Natural killer cell (primary cell): ENCODE measurements at regions not wholly inside any gene's neighbourhood (a gene's known extent, or its start where the extent isn't known, plus 50 kb on each side); places are given as distances from the start of the nearest gene placed in this dataset.

ENCODE experiments used
- ATAC-seq, 3 donors: fragments of 150-1000 bp in 2 of 3; fragments of 200-7000 bp in 1 of 3; cut with Tn5 transposase; 1 replicate in 1 of 3; 2 replicates in 2 of 3; pipeline ENCODE4 v1.10.0; 2021; ENCODE audit warnings: mild to moderate bottlenecking in 2 of 3, moderate library complexity in 2 of 3
- DNase-seq, 2 donors: peaks; one replicate each; pipeline versions ENCODE4 v3.0.0 to v3.0.0-alpha.2; 2013 to 2021; ENCODE audit warnings: mixed read lengths in 1 of 2
- H3K27ac ChIP-seq: one replicate; pipeline ENCODE4 v1.5.1; 2013; ENCODE audit warnings: mild to moderate bottlenecking, low read length
- H3K27me3 ChIP-seq: one replicate; pipeline ENCODE4 v1.6.1; 2013; ENCODE audit warnings: low read length; ENCODE audit not compliant: control insufficient read depth, insufficient read depth
- H3K36me3 ChIP-seq: one replicate; pipeline ENCODE4 v1.6.1; 2013; ENCODE audit warnings: low read length; ENCODE audit not compliant: control insufficient read depth, insufficient read depth
- H3K4me1 ChIP-seq: one replicate; pipeline ENCODE4 v1.6.1; 2013; ENCODE audit warnings: low read length; ENCODE audit not compliant: control insufficient read depth, insufficient read depth
- H3K4me3 ChIP-seq: one replicate; pipeline ENCODE4 v1.5.1; 2013; ENCODE audit warnings: low read length
- H3K9me3 ChIP-seq: one replicate; pipeline ENCODE4 v1.6.1; 2013; ENCODE audit warnings: low read length; ENCODE audit not compliant: control insufficient read depth, insufficient read depth
- H3K27ac Mint-ChIP-seq, 2 donors: one replicate each; pipeline ENCODE4 v1.8.0; 2022; ENCODE audit warnings: mild to moderate bottlenecking in 2 of 2, mixed read lengths in 2 of 2, moderate library complexity in 1 of 2
- H3K27me3 Mint-ChIP-seq, 2 donors: one replicate each; pipeline ENCODE4 v1.8.0; 2022; ENCODE audit warnings: low read depth in 2 of 2, mixed read lengths in 2 of 2
- H3K36me3 Mint-ChIP-seq: one replicate; pipeline ENCODE4 v1.8.0; 2022; ENCODE audit warnings: mixed read lengths
- H3K4me1 Mint-ChIP-seq, 2 donors: one replicate each; pipeline ENCODE4 v1.8.0; 2022; ENCODE audit warnings: mixed read lengths in 2 of 2
- H3K4me3 Mint-ChIP-seq: one replicate; pipeline ENCODE4 v1.8.0; 2022; ENCODE audit warnings: mild to moderate bottlenecking, moderate library complexity, mixed read lengths
- H3K9me3 Mint-ChIP-seq, 2 donors: one replicate each; pipeline ENCODE4 v1.8.0; 2022; ENCODE audit warnings: mixed read lengths in 2 of 2
- WGBS: methylation state at CpG from one replicate; pipeline ENCODE4 v1.1.7; 2013; ENCODE audit warnings: missing lambda C conversion rate; ENCODE audit not compliant: insufficient coverage; 5-methylcytosine and 5-hydroxymethylcytosine counted together
- intact Hi-C: fragments of 100-400 bp; cut with micrococcal nuclease; formaldehyde crosslinking; loops from one replicate; pipeline ENCODE4 v1.14.2; 2022
- TF ChIP-seq, protein P1 (sequence below): fragments of 200-600 bp; IDR thresholded peaks from one replicate; pipeline ENCODE4 v1.8.0; 2022; ENCODE audit warnings: antibody characterized with exemption

DNA sequence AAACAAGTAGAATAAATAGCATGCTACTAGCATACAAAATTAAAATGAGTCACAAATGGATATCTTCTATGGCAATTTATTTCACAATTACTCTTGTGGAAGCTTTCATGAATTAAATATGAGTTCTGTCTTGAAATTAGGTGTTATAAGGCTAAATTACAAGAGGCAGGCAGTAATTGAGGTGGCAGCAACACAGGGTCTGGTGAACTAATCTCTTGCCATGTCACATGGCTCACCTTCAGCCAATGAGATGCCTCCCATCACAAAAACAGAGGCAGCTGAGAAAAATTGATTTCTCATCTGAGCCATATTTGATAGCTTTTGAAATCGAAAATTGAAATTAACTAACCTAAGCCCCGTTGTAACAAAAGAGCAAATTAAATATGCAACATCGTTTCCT lies 268.8 kb downstream of the NR2F2 start:
- Mint-ChIP-seq H3K9me3 (no peaks in the 10 kb centered on the region), H3K4me3 (no peak overlapping the region), H3K27ac (no peak overlapping the region), H3K27me3 (peaks cover 0 to 5% of the 10 kb centered on the region in 2 donors), H3K36me3 (no peaks in the 10 kb centered on the region), H3K4me1 (no peaks in the 10 kb centered on the region)
- Histone ChIP-seq H3K27me3 (no peaks in the 10 kb centered on the region), H3K27ac (no peak overlapping the region), H3K4me3 (no peak overlapping the region), H3K4me1 (no peaks in the 10 kb centered on the region), H3K9me3 (no peaks in the 10 kb centered on the region), H3K36me3 (no peaks in the 10 kb centered on the region)
- TF ChIP-seq, protein P1, sequence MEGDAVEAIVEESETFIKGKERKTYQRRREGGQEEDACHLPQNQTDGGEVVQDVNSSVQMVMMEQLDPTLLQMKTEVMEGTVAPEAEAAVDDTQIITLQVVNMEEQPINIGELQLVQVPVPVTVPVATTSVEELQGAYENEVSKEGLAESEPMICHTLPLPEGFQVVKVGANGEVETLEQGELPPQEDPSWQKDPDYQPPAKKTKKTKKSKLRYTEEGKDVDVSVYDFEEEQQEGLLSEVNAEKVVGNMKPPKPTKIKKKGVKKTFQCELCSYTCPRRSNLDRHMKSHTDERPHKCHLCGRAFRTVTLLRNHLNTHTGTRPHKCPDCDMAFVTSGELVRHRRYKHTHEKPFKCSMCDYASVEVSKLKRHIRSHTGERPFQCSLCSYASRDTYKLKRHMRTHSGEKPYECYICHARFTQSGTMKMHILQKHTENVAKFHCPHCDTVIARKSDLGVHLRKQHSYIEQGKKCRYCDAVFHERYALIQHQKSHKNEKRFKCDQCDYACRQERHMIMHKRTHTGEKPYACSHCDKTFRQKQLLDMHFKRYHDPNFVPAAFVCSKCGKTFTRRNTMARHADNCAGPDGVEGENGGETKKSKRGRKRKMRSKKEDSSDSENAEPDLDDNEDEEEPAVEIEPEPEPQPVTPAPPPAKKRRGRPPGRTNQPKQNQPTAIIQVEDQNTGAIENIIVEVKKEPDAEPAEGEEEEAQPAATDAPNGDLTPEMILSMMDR = no peak
- intact Hi-C loops = no loop called here
- DNase-seq = no peak
- 94% methylated on average over 3 of the region's 3 CpGs for WGBS
- ATAC-seq = no peak

DNA sequence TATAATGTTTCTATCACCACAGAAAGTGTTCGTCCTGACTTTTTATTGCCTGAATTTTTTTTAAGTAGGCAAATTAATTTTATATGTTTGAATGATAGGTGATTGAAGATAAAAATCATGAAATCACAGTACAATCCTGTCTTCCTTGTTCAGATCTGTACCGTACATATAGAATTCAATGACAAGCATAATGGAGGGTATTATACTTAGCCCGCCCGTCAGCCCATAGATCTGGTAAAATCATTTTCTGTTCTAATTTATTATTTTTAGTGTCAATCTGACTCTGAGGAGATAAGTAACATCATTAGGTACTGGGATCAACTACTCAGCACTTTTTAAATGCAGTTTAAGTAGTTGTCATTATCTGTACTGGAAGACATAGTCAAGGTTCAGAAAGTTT lies 269.9 kb downstream of the NR2F2 start:
- Histone ChIP-seq H3K36me3 (no peaks in the 10 kb centered on the region), H3K27me3 (no peaks in the 10 kb centered on the region), H3K27ac (no peak overlapping the region), H3K4me3 (no peak overlapping the region), H3K4me1 (no peaks in the 10 kb centered on the region), H3K9me3 (no peaks in the 10 kb centered on the region)
- ATAC-seq = no peak
- Mint-ChIP-seq H3K36me3 (no peaks in the 10 kb centered on the region), H3K27me3 (no peaks in the 10 kb centered on the region), H3K27ac (no peak overlapping the region), H3K4me1 (no peaks in the 10 kb centered on the region), H3K4me3 (no peak overlapping the region), H3K9me3 (no peaks in the 10 kb centered on the region)
- DNase-seq = no peak
- WGBS = 100% methylated on average over 1 of the region's 4 CpGs
- TF ChIP-seq, protein P1 = no peak
- intact Hi-C loops = no loop called here

DNA sequence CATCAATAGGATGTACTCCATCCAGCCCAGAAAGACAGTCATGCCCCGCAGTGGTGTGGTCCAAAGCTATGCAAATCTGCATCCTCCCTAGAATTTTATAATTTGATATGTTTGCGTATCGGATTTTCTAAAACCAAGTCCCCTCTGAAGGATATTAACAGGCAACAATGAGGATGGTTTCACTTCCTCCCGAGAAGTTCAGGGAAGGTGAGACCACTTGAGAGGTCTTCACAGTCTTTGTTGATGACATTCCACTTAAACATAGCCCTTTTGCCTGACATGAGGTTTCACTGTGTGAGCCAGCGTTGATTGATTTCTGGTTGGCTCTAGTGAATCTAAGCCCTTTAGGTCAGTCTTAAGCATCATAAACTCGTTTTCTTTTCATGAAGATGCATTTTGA lies 276.1 kb downstream of the NR2F2 start:
- H3K9me3 Mint-ChIP-seq = peaks cover 2% of the 10 kb centered on the region in 2 donors
- intact Hi-C loops = no loop called here

DNA sequence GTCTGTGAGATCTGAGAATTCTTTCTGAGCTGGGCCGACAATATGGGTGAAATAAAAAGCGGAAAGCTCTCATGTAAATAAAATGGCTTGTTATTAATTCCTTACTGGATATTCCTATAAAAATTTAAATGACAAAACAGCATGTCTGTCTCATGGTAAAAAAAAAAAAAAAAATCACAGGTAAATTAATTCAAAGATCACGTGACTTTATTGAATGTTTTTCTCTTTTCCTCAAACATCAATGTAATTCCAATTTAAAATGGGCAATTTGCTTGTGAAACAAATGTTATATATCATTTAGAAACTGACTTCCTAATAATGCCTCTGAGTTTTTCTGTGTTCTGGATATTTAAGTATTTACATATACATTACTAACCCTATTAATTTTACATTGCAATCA lies 280.3 kb downstream of the NR2F2 start:
- Mint-ChIP-seq H3K27ac (no peak overlapping the region), H3K4me3 (no peak overlapping the region), H3K36me3 (no peaks in the 10 kb centered on the region), H3K27me3 (no peaks in the 10 kb centered on the region), H3K4me1 (no peaks in the 10 kb centered on the region), H3K9me3 (peaks cover 2% of the 10 kb centered on the region in 2 donors)
- H3K36me3 ChIP-seq = no peaks in the 10 kb centered on the region
- WGBS = no CpG with 5 or more reads among the region's 3 CpGs
- intact Hi-C loops = no loop called here
- DNase-seq (no peak), ATAC-seq (no peak)
- H3K4me1 ChIP-seq = no peaks in the 10 kb centered on the region
- H3K27me3 ChIP-seq = no peaks in the 10 kb centered on the region
- TF ChIP-seq, protein P1 = no peak
- no peak overlapping the region for H3K4me3 ChIP-seq
- H3K9me3 ChIP-seq = no peaks in the 10 kb centered on the region
- H3K27ac ChIP-seq = no peak overlapping the region

More for the DNA sequence above, 276.1 kb downstream of the NR2F2 start:
- Mint-ChIP-seq H3K27ac (no peak overlapping the region), H3K36me3 (no peaks in the 10 kb centered on the region), H3K27me3 (no peaks in the 10 kb centered on the region), H3K4me3 (no peak overlapping the region), H3K4me1 (no peaks in the 10 kb centered on the region)
- TF ChIP-seq, protein P1 = no peak
- Histone ChIP-seq H3K27ac (no peak overlapping the region), H3K4me1 (no peaks in the 10 kb centered on the region), H3K36me3 (no peaks in the 10 kb centered on the region), H3K27me3 (no peaks in the 10 kb centered on the region), H3K9me3 (no peaks in the 10 kb centered on the region), H3K4me3 (no peak overlapping the region)
- no peak for ATAC-seq
- WGBS = 80% methylated on average over 6 of the region's 6 CpGs
- no peak for DNase-seq
